SKM-1 (cell line): ENCODE measurements at regions not wholly inside any gene's neighbourhood (a gene's known extent, or its start where the extent isn't known, plus 50 kb on each side); places are given as distances from the start of the nearest gene placed in this dataset.

ENCODE experiments used
- DNase-seq: peaks from one replicate; lab custom pipeline; 2025; ENCODE audit not compliant: unreplicated experiment; lab: John Stamatoyannopoulos, UW

GRCh38 chr2:78011251-78011650 is 489.1 kb upstream of the LRRTM4 start:
- DNase-seq = no peak

GRCh38 chr2:78020491-78020890 is 498.3 kb upstream of the LRRTM4 start:
- no peak for DNase-seq

GRCh38 chr2:78023356-78023755 is 501.2 kb upstream of the LRRTM4 start:
- no peak for DNase-seq

- DNase-seq = no peak
Measured at GRCh38 chr2:78024996-78025395, 502.8 kb upstream of the LRRTM4 start.

GRCh38 chr2:78029392-78029995 is 507.3 kb upstream of the LRRTM4 start:
- no peak for DNase-seq

- no peak for DNase-seq
Measured at GRCh38 chr2:78034706-78035105, 512.5 kb upstream of the LRRTM4 start.

GRCh38 chr2:78035804-78036203 is 513.6 kb upstream of the LRRTM4 start:
- DNase-seq = no peak

- DNase-seq = no peak
Measured at GRCh38 chr2:78051480-78051879, 529.3 kb upstream of the LRRTM4 start.

GRCh38 chr2:78056976-78057375 is 534.8 kb upstream of the LRRTM4 start:
- DNase-seq = no peak

- no peak for DNase-seq
Measured at GRCh38 chr2:78061301-78061700, 539.1 kb upstream of the LRRTM4 start.

- no peak for DNase-seq
Measured at GRCh38 chr2:78061732-78062131, 539.6 kb upstream of the LRRTM4 start.

GRCh38 chr2:78063246-78064020 is 541.3 kb upstream of the LRRTM4 start:
- no peak for DNase-seq

GRCh38 chr2:78065366-78065765 is 543.2 kb upstream of the LRRTM4 start:
- DNase-seq = no peak

- no peak for DNase-seq
Measured at GRCh38 chr2:78068808-78069207, 546.6 kb upstream of the LRRTM4 start.

- DNase-seq = no peak
Measured at GRCh38 chr2:78070693-78071092, 548.5 kb upstream of the LRRTM4 start.

- DNase-seq = no peak
Measured at GRCh38 chr2:78077633-78078032, 555.5 kb upstream of the LRRTM4 start.

GRCh38 chr2:78082555-78082954 is 560.4 kb upstream of the LRRTM4 start:
- DNase-seq = no peak

- DNase-seq = no peak
Measured at GRCh38 chr2:78093436-78093835, 571.3 kb upstream of the LRRTM4 start.

GRCh38 chr2:78109272-78109671 is 587.1 kb upstream of the LRRTM4 start:
- no peak for DNase-seq

GRCh38 chr2:78115291-78115690 is 593.1 kb upstream of the LRRTM4 start:
- no peak for DNase-seq

GRCh38 chr2:78118037-78118436 is 595.9 kb upstream of the LRRTM4 start:
- DNase-seq = no peak

GRCh38 chr2:78120275-78120674 is 598.1 kb upstream of the LRRTM4 start:
- DNase-seq = no peak

- no peak for DNase-seq
Measured at GRCh38 chr2:78125042-78125441, 602.9 kb upstream of the LRRTM4 start.
